Stomach smooth muscle (tissue), 2 donors: ENCODE measurements at regions not wholly inside any gene's neighbourhood (a gene's known extent, or its start where the extent isn't known, plus 50 kb on each side); places are given as distances from the start of the nearest gene placed in this dataset.

Source experiments
- H3K27ac ChIP-seq: one replicate; pipeline ENCODE4 v1.7.0; 2013; ENCODE audit warnings: mild to moderate bottlenecking, low read length, inconsistent platforms
- H3K27me3 ChIP-seq, 2 donors: one replicate each; pipeline ENCODE4 v1.7.0; 2013; ENCODE audit warnings: low read length in 2 of 2; ENCODE audit not compliant: insufficient read depth in 2 of 2, control insufficient read depth in 1 of 2
- H3K36me3 ChIP-seq, 2 donors: one replicate each; pipeline ENCODE4 v1.7.0; 2013; ENCODE audit warnings: low read length in 2 of 2; ENCODE audit not compliant: control insufficient read depth in 2 of 2, insufficient read depth in 2 of 2
- H3K4me1 ChIP-seq: one replicate; pipeline ENCODE4 v1.7.0; 2013; ENCODE audit warnings: low read length; ENCODE audit not compliant: control insufficient read depth, insufficient read depth
- H3K4me3 ChIP-seq, 2 donors: one replicate each; pipeline ENCODE4 v1.7.0; 2013; ENCODE audit warnings: low read length in 2 of 2
- H3K9ac ChIP-seq, 2 donors: one replicate each; pipeline ENCODE4 v1.7.0; 2013; ENCODE audit warnings: low read length in 2 of 2, mild to moderate bottlenecking in 1 of 2
- H3K9me3 ChIP-seq, 2 donors: one replicate each; pipeline ENCODE4 v1.7.0; 2013; ENCODE audit warnings: low read length in 2 of 2; ENCODE audit not compliant: control insufficient read depth in 2 of 2
- donor health status: healthy.
- donor health status: Pancreatic carcinoma.

DNA sequence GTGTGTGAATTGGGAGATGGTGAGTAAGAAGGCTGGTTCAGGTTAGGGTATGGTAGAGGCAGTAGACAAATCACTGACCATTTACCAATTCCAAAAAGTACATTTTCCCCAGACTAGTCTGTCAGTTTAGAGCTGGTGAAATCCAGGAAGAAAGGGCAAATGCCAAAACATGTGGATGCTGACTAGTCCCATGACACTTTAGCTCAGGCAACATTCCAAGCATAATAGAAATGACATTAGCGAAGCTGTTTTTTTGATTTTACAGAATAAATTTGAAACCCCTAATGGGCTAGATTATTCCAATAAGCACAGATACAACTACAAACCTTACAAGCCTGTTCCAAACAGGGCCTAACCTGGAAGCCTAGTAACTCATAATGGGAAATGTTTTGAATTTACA lies 884.2 kb downstream of the FLRT2 start:
- Histone ChIP-seq H3K27ac (no peak overlapping the region), H3K9me3 (peaks cover 0 to 4% of the 10 kb centered on the region in 2 donors), H3K9ac (no peak overlapping the region), H3K4me3 (no peak overlapping the region), H3K4me1 (no peaks in the 10 kb centered on the region), H3K36me3 (no peaks in the 10 kb centered on the region), H3K27me3 (no peaks in the 10 kb centered on the region)

DNA sequence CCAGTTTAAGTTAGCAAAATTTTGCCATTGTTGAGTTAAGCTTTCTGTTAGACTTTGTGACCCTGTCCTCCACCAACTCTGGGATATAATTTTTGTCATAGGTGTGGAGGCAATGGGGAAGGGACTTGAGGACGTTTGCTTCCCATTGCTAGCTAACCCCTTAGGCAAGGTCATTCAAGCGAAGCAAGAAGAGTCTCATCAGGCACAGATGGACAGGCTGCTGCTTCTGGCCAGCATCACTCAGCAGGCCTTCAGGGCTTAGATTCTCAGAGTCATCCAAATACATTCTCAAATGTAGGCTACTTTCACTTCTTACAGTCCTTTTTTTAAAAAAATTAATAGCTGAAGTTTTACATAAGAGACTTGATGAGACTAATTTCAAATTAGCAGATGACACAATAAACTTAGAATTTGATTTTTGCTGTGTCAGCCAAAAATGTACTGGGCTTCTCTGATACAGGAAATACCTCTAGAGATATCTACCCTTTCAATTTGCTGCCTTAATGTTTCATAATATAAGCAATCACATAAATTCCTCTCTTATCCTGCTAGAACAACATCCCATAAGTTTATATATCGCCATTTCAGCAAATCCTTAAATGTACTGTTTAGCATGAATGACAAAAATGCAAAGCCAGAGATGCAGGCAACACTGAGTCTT lies 875.2 kb downstream of the FLRT2 start:
- Histone ChIP-seq H3K4me3 (no peak overlapping the region), H3K4me1 (no peaks in the 10 kb centered on the region), H3K27ac (no peak overlapping the region), H3K36me3 (no peaks in the 10 kb centered on the region), H3K27me3 (no peaks in the 10 kb centered on the region), H3K9ac (no peak overlapping the region), H3K9me3 (no peaks in the 10 kb centered on the region)

DNA sequence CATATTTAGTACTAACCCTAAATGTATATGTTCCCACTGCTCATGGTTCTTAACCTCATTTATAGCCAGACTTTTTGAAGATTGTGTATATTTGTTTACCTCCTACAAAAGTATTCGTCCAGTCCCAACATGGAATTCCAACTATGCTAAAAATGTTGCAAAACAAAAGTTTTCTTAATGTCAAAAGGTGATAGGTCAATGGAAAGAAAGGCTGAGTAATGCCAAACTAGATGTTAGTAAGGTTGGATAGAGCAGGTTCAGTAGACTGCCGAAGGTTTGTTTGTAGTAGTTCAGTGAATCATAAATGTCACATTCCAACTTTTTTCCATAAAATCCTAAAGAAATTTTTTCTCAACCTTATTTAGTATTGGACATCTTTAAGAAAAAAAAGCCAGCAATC lies 874.5 kb downstream of the FLRT2 start:
- H3K9me3 ChIP-seq = no peaks in the 10 kb centered on the region
- no peaks in the 10 kb centered on the region for H3K4me1 ChIP-seq
- no peak overlapping the region for H3K4me3 ChIP-seq
- no peak overlapping the region for H3K27ac ChIP-seq
- H3K36me3 ChIP-seq = no peaks in the 10 kb centered on the region
- no peaks in the 10 kb centered on the region for H3K27me3 ChIP-seq
- no peak overlapping the region for H3K9ac ChIP-seq

DNA sequence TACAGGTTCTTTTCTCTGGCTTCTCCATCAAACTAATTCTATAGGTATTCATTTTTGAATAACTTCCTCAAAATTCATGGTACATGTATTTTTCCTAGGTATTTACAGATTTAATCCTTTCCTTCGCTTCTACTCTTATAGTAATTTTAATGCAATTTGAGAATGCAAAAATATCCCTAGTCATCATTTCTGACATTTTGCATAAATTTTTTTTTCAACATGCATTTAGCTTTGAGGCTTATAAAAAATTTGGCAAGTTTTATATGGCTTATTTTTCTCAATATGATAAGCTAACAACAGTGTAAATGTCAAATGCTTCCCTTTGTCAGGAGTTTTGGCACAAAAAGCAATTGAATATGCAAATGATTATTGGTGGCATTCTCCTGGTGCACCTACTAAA lies 872.6 kb downstream of the FLRT2 start:
- Histone ChIP-seq H3K36me3 (no peaks in the 10 kb centered on the region), H3K4me3 (no peak overlapping the region), H3K9ac (no peak overlapping the region), H3K4me1 (no peaks in the 10 kb centered on the region), H3K27ac (no peak overlapping the region), H3K9me3 (no peaks in the 10 kb centered on the region), H3K27me3 (no peaks in the 10 kb centered on the region)

DNA sequence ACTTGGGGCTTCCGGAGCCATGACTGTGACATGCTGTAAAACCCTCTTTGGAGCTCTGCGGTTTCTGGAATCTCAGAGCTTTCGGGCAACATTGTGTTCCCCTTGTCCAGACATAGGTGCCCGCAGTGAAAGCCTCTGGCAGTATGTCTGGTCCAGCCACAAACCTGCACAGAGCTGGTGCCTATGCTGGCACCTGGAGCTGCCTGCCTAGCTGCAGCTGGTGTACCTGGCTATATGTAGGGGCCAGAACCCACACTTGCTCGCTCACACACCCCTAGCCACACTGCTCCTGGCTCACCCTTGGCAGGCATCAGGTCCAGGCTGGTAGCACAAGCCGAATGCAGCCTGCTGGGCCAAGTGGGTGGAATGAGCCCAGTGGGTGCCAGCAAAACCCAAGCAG lies 861.1 kb downstream of the FLRT2 start:
- H3K27ac ChIP-seq = no peak overlapping the region
- no peaks in the 10 kb centered on the region for H3K36me3 ChIP-seq
- H3K9ac ChIP-seq = no peak overlapping the region
- no peaks in the 10 kb centered on the region for H3K27me3 ChIP-seq
- H3K4me1 ChIP-seq = no peaks in the 10 kb centered on the region
- peaks cover 0 to 2% of the 10 kb centered on the region in 2 donors for H3K9me3 ChIP-seq
- no peak overlapping the region for H3K4me3 ChIP-seq

DNA sequence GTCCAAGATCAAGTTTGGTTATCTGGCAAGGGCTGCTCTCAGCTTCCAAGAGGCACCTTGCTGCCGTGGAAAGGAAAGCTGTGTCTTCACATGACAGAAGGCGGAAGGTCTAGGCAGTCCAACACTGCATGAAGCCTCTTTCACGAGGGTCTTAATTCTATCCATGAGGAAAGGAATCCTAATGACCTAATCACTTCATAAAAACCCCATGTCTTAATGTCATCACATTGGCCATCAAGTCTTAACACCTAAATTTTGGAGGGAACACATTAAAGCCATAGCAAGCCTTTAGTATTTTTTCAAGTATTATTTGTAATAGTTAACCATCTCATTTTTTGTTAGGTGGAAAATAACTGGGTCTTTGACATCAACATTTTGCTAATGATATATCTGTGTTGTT lies 858.3 kb downstream of the FLRT2 start:
- Histone ChIP-seq H3K4me1 (no peaks in the 10 kb centered on the region), H3K4me3 (no peak overlapping the region), H3K27ac (no peak overlapping the region), H3K9me3 (peaks cover 0 to 2% of the 10 kb centered on the region in 2 donors), H3K27me3 (no peaks in the 10 kb centered on the region), H3K9ac (no peak overlapping the region), H3K36me3 (no peaks in the 10 kb centered on the region)

DNA sequence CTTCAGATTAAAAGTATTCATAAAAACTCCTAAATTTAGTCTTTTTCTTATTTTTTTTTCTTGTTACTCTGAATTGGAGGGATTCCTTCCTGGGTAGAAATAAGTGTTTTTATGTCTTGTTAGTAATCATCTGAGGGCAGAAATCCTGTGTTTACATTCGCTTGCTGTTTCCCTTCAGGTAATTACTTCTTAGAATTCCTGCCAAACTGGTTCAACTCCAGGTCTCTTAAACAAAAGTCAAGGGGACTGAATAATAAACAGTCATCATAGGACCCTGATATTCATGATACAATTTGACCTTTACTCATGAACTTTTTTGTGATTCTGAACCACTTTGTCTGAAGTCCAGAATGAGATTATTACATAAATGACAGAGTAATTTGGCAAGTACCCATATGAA lies 843.9 kb downstream of the FLRT2 start:
- H3K36me3 ChIP-seq = no peaks in the 10 kb centered on the region
- no peak overlapping the region for H3K9ac ChIP-seq
- H3K27me3 ChIP-seq = no peaks in the 10 kb centered on the region
- no peak overlapping the region for H3K27ac ChIP-seq
- no peaks in the 10 kb centered on the region for H3K9me3 ChIP-seq
- no peaks in the 10 kb centered on the region for H3K4me1 ChIP-seq
- no peak overlapping the region for H3K4me3 ChIP-seq

DNA sequence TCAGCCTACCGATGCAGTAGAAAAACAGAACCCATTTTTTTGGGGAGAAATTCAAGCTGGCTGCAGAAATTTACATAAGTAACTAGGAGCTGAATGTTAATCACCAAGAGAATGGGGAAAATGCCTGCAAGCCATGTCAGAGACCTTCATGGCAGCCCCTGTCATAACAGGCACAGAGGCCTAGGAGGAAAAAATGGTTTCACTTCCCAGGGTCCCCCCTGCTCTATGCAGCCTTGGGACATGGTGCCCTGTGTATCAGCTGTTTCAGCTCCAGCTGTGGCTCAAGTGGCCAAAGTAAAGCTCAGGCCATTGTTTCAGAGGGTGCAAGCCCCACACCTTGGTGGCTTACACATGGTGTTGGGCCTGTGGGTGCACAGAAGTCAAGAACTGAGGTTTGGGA lies 842.5 kb downstream of the FLRT2 start:
- Histone ChIP-seq H3K9me3 (no peaks in the 10 kb centered on the region), H3K4me3 (no peak overlapping the region), H3K9ac (no peak overlapping the region), H3K4me1 (no peaks in the 10 kb centered on the region), H3K27ac (no peak overlapping the region), H3K27me3 (no peaks in the 10 kb centered on the region), H3K36me3 (no peaks in the 10 kb centered on the region)

DNA sequence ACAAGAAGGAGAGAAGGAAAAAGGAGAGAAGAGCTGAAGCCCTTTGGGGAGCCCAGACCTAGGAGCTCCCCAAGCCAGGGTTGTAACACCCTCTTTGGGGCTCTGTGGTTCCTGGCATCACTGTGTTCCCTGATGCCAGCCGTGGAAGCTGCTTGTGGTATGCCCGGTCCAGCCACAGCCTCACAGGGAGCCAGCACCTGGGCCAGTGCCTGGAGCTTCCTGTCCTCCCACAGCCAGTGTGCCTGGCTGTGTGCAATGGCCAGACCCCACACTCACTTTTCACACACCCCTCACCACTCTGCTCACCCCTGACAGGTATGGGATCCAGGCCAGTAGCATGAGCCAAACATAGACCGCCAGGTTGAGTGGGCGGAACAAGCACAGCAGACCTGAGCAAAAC lies 834.7 kb downstream of the FLRT2 start:
- Histone ChIP-seq H3K9me3 (no peaks in the 10 kb centered on the region), H3K9ac (no peak overlapping the region), H3K27ac (no peak overlapping the region), H3K4me3 (no peak overlapping the region), H3K36me3 (no peaks in the 10 kb centered on the region), H3K4me1 (no peaks in the 10 kb centered on the region), H3K27me3 (no peaks in the 10 kb centered on the region)

DNA sequence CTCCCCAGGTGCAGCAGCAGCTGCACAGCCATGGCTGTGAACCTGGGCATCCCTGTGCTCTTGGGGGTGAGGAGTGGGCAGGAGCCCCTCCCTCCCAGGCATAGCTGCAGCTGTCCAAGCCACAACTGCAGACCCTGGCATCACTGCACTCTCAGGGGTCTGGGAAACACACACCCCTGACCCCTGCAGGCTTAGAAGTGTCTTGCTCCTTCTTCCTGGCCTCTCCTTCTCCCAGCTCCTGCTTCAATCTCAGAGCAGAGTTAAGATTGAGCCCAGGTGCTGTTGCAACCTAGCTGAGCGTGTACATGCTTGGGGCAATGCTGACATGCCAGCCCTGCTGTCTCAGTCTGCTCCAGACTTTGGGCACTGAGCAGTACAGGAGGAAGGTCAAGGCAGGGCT lies 833.6 kb downstream of the FLRT2 start:
- H3K9me3 ChIP-seq = no peaks in the 10 kb centered on the region
- H3K4me1 ChIP-seq = no peaks in the 10 kb centered on the region
- no peak overlapping the region for H3K27ac ChIP-seq
- no peaks in the 10 kb centered on the region for H3K27me3 ChIP-seq
- no peak overlapping the region for H3K9ac ChIP-seq
- H3K36me3 ChIP-seq = no peaks in the 10 kb centered on the region
- no peak overlapping the region for H3K4me3 ChIP-seq

DNA sequence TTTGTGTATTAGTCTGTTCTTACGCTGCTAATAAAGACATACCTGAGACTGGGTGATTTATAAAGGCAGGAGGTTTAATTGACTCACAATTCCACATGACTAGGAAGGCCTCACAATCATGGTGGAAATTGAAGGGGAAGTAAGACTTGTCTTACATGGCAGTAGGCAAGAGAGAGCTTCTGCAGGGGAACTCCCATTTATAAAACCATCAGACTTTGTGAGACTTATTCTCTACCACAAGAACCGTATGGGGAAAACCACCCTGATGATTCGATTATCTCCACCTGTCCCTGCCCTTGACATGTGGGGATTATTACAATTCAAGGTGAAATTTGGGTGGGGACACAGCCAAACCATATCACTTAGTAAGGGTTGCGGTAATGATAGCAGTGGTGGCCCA lies 833.1 kb downstream of the FLRT2 start:
- Histone ChIP-seq H3K4me3 (no peak overlapping the region), H3K9ac (no peak overlapping the region), H3K27ac (no peak overlapping the region), H3K27me3 (peaks cover 0 to under 1% of the 10 kb centered on the region in 2 donors), H3K36me3 (no peaks in the 10 kb centered on the region), H3K4me1 (no peaks in the 10 kb centered on the region), H3K9me3 (no peaks in the 10 kb centered on the region)
